ENCODE measurements at regions not wholly inside any gene's neighbourhood (a gene's known extent, or its start where the extent isn't known, plus 50 kb on each side); places are given as distances from the start of the nearest gene placed in this dataset.

DNA sequence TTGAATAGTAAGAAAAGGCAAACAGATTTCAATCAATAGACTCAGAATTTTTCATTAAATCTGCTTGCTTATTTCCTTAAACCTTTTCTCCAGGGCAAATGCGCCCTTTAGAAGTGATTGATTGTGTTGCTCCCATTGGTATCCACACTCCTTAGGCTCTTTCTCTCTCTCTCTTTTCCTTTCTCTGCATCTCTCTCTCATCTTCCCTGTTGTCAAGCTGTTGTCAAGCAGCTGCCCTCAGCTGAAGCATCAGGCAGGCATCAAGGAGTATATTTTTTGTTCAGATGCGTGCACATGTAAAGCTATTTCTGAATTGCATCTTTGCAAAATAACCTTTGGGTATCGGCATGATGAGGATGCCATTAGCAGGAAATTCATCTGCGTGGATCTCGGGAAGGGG lies 107.2 kb upstream of the PLET1 start:
- TF ChIP-seq EP300 (IDR thresholded peaks at IDR 0.05; ENCODE audit: low read depth) (no peak), CTCF (IDR thresholded peaks at IDR 0.05) (no peak), POLR2A (IDR thresholded peaks at IDR 0.05) (no peak)

Measured in transverse colon (tissue), 3 donors.